ENCODE measurements at regions not wholly inside any gene's neighbourhood (a gene's known extent, or its start where the extent isn't known, plus 50 kb on each side); places are given as distances from the start of the nearest gene placed in this dataset.

DNA sequence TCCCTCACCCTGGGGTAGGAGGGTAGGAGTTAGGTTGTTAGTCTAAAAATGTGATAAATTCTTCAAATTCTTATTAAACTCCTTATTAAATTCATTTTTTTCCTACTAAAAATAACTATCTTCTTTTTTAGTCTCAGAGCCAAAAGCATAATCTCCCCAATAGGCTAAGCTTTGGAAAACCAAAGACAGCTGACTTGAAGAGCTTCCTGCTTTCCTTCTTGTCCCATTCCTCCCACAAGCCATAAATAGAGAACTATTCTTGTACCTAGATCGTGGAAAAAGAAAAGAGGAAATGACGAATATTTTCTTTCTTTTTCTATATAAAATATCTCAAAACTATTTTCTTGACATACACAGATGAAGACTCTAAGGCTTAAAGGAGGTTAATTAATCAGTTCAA lies 486.9 kb downstream of the CDH8 start:
- TF ChIP-seq, protein P1, sequence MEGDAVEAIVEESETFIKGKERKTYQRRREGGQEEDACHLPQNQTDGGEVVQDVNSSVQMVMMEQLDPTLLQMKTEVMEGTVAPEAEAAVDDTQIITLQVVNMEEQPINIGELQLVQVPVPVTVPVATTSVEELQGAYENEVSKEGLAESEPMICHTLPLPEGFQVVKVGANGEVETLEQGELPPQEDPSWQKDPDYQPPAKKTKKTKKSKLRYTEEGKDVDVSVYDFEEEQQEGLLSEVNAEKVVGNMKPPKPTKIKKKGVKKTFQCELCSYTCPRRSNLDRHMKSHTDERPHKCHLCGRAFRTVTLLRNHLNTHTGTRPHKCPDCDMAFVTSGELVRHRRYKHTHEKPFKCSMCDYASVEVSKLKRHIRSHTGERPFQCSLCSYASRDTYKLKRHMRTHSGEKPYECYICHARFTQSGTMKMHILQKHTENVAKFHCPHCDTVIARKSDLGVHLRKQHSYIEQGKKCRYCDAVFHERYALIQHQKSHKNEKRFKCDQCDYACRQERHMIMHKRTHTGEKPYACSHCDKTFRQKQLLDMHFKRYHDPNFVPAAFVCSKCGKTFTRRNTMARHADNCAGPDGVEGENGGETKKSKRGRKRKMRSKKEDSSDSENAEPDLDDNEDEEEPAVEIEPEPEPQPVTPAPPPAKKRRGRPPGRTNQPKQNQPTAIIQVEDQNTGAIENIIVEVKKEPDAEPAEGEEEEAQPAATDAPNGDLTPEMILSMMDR (conservative IDR thresholded peaks at IDR 0.05 in 1 of 2, IDR thresholded peaks at IDR 0.05 in 1 of 2; ENCODE audit: extremely low read depth in 1 of 2, insufficient read depth in 1 of 2, low read depth in 1 of 2, low read length in 2 of 2): no peak
- TF ChIP-seq EZH2 (IDR thresholded peaks at IDR 0.05; ENCODE audit: borderline replicate concordance, low read length): no peak
